AG09319 (cell line): ENCODE measurements at regions not wholly inside any gene's neighbourhood (a gene's known extent, or its start where the extent isn't known, plus 50 kb on each side); places are given as distances from the start of the nearest gene placed in this dataset.
"Not testable (repeated sequence)": the region's sequence is repeated elsewhere in the genome, so short reads cannot be mapped to it uniquely, and the experiment has no call there.

Source experiments
- DNase-seq: peaks from one replicate; pipeline ENCODE4 v3.0.0-alpha.2; 2010; ENCODE audit warnings: low read depth; ENCODE audit errors: extremely low read depth

DNA sequence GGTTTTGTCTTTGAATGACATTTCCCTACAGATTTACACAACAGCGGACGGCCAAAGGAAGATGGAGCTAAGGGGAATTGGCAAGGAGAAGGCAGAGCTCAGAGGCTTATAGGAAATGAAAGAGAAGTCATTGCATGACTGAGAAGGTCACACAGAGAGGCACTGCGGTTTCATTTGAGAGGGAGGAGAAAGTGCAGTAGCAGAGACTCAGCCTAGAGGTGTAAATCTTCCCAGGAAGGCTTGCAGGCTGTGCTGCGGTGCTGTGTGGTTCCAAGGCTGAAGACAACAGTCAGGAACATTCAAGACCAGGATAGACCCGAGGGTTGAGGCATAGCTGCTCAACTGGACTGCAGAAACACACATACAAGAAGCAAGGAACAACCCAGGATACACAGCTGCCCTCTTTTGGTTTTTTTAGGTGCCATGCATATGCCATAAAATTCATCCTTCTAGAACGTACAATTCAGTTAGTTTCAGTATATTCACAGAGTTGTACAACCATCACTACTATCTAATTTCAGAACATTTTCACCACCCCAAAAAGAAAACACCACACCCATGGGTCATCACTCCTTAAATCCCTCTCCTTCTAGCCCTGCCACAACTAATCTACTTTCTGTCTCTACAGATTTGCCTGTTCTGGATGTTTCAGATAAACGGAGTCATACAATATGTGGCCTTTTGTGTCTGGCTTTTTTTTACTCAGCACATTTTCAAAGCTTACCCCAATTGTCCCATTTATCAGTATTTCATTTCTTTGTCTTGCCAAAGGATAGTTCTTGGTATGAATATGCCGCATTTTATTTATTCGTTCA lies 313.5 kb downstream of the ANAPC1 start:
- not testable (repeated sequence) for DNase-seq

DNA sequence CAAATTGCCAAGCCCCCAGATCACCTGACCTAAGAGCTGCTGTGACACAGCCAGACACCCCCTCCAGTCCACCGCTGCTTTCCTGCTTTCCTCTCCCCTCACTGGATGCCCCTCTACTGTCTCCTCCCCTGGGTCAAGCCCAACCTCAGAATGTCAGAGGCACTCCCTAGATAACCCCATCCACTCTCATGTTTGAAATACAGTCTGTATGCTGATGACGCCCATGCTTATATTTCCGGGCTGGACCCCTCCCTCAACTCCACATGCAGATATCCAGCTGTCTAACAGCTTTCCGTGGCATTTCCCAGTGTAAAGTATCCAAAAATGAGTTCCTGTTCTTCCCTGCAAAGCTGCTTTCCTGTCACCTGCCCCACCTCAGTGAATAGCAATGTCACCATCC lies 309.2 kb downstream of the ANAPC1 start:
- not testable (repeated sequence) for DNase-seq

DNA sequence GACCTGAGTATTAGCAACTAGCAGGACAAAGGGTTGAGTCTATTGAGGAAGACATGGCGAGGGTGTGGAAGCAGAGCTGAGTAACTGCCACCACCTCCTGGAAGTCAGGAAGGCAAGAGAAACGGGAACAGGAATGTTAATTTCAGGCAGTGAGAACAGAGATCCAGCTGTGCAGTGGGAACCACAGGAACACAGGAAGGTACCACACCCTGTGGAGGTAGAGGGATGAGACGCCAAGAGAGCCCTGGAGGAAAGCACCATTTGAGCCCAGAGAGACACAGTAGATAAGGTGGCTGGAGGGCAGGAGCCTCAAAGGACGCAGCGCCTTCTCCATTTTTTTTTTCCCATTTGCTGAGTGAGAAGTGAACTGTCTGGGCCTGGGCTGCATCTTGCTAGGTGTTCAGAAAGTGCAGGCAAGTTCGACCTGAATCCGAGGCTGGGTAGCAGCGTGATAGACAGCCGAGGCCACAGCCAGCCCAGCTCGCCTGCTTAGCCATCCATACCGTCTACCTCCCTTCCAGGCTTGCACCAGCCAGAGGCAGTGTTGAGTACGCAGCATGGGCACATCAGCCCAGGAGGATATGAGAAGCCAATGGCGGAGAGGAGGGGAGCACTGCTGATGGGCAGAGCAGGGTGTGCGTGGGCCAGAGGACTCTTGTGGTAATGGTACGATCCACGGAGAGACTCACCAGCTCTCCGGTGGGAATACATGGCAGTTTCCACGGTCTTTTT lies 306.7 kb downstream of the ANAPC1 start:
- DNase-seq, result not testable (repeated sequence)

DNA sequence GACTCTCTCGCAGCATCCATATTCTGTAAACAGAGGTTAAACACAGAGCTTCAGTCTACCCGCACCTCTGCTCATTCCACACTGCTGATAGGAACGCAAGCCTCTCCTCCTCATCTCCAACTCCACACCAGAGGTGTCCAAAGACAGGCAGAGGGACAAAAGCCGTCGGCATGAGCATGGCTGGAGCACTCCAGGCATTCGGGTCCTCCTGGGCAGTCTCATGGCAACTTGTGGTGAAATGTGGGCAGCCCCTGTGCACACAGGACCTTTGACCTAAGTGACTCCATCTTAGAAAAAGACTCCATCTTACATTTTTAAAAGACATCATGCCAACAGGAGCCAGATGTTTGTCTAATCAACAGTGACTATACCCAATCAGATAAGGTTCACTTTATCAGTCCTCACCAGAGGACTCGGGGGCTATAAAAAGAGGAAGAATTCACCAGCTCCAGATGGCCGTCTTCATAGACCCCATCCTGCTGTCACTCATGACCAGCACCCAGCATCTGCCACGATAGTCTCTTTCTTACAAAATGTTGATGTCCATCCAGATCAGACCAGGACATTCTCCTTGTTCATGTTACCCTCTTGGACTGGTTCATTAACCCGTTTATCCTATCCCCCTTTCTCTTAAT lies 304.4 kb downstream of the ANAPC1 start:
- not testable (repeated sequence) for DNase-seq

DNA sequence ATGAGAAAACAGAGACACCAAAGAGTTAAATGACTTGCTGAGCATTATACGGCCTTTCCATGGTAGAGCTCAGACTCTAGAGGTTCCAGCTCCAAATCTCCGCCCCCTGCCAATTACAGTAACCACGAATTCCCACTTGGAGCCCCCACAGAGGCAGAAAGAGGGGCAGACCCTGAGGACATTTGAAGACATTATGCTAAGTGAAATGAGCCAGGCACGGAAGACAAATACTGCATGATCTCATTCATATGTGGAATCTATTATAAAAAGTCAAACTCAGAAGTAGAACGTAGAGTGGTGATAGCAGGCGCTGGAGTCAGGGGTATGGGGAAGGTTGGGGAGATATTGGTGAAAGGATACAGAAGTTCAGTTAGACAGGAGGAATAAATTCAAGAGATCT lies 303.4 kb downstream of the ANAPC1 start:
- not testable (repeated sequence) for DNase-seq

DNA sequence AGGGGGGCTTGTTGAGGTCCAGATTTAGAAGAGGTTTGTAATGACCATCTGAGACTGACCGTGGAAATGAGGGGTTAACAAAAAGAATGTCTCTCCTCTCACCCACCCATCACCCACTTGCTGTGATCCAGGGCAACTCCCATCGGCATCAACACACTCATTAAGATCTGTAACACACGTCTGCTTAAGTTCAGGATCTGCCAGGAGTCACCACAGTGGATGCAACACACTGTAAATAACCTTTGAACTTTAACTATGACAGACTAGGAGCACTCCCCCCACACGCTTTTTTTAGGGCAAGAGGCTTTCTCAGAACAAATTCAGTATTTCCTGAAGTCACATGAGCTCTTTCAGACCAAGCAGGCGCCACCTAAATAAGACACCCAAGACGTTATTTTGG lies 301.9 kb downstream of the ANAPC1 start:
- not testable (repeated sequence) for DNase-seq

DNA sequence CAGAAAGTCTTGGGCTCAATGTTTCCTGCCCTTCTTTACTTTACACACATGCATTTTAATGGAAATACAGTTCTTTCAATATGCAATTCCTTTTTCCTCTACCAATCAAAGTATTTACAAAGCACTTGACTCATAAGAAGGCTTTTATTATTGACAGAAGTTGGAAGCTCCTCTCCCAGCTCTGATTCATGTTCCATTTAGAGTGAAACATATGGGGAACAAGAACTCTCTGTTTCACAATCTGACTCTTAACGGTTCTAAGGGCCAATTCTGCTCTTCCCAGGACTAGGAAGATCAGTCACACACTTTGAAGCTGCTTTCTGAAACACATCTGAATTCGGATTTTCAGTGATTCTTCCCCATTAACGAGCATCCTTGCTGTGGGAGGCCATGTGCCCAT lies 300.5 kb downstream of the ANAPC1 start:
- DNase-seq, result not testable (repeated sequence)

DNA sequence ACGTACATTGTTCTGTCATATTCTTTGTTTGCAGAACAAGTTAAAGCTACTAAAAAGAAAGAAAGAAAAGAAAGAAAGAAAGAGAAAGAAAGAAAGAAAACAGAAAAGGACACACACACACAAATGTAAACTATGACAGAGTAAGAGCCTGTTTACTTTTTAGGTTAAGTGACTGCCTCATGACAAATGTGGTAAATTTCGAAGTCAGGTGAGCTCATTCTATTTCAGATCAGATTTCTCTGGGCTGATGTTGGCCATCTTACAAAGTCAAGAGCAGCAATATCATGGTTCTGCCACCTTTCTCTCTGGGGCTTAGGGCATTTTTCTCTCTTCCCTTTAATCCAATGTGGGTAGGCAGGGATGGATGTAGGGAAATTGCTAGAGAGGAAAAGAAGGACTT lies 299.5 kb downstream of the ANAPC1 start:
- not testable (repeated sequence) for DNase-seq

DNA sequence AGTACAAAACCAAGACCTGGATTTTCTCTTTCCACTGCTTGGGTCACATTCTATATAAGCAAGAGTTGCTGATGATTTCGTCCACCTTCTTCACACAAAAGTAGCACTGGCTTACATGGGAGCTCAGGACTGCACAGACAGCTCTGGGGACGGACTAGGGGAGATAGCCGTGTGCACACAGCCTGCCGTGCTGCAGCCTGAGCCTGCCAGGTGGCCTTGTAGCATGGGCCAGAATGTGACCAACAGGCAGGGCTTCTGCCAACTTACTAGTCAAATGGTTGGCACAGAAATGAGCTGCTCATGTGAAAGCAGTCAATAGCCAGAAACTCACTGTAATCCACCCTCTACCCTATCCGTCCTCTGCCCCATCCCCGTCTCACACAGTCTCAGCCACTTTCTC lies 299.0 kb downstream of the ANAPC1 start:
- DNase-seq, result not testable (repeated sequence)

DNA sequence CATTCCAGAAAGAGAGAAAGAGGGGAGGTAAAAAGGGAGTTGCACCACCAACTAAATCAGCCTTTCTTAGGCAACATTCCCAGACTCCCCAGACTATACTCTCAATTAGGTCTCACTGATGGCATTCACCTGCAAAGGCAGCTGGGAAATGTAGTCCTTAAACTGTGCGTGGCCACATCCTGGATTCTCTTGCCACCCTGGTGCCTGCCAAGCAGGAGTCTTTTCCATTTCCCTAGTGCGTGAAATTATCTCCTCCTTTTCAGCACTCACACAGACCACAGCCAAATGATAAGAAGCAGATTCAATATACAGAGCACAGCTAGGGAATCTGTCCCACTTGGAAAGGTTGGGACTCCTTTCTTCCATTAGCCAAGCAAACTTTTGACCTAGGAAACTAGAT lies 298.0 kb downstream of the ANAPC1 start:
- not testable (repeated sequence) for DNase-seq

DNA sequence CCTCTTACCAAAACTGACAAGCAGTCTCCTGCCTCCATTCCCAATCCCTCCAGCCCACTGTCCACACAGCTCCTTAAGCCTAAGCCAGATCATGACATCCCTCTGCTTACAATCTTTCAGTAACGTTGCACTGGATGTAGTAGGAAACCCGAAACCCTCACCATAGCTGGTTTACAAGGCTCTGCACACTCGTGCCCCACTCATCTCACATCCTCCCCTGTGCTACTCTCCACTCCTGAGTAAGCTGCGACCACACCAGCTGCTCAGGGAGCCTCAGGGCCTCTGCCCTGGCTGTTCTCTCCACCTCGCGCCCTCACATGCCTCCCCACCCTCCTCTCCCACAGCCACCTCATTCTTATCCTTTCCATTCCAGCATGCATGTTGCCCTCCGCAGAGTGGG lies 288.9 kb downstream of the ANAPC1 start:
- not testable (repeated sequence) for DNase-seq

DNA sequence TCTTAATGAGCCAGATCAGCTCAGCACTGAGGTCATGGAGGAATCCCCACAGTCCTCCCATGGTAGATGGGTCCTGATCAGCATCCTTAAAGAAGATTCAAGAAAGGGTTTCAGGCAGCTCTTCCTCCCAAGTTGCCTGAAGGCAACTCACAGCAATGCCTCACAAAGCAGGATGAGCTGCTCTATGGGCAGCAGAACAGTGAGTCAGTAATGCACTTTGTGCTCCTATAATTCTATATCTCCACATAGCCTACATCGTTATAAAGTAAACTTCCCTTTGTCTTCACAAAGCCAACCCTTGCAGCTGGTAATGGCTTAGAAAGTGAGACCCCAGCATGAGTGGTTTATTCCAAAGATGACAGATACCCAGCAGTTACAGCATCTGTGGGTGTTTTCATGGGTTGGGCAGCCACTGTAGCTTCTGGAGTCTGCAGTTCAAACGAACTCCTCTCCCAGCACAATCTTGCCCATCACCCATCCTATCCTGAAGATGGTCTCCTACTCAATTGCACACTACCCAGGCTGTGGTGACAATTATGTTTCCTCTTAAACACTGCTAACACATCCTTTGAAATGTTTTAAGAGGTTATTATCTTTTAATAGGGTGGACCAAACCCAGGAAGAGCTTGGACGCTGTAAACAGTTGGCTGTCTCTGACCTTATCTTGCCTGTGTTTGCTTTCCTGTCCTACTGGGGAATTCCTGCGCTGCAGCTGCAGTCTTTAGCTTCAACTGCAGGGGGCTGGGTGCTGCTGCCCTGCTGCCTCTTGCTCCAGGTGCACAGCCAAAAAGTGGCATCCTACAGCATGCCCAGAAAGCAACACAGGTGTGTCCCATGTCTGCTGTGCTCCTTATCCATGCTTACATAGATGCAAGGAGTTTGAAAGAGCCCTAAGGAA lies 286.9 kb downstream of the ANAPC1 start:
- DNase-seq, result not testable (repeated sequence)

DNA sequence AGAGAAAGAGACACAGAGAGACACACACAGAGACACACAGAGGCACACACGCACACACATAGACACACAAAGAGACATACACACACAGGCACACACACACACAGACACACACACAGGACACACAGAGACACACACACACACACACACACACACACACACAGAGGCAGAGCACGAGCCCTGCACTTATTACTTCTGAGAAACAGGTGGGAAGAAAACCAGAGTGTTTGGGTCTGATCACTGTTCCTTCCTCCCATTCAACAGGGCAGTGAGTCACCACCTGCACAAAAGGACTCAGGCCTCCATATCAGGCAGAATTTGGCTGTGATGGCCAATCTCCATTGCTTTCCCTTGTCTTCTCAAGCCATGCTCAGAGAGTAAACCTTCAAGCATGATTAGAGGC lies 285.0 kb downstream of the ANAPC1 start:
- DNase-seq, result not testable (repeated sequence)

DNA sequence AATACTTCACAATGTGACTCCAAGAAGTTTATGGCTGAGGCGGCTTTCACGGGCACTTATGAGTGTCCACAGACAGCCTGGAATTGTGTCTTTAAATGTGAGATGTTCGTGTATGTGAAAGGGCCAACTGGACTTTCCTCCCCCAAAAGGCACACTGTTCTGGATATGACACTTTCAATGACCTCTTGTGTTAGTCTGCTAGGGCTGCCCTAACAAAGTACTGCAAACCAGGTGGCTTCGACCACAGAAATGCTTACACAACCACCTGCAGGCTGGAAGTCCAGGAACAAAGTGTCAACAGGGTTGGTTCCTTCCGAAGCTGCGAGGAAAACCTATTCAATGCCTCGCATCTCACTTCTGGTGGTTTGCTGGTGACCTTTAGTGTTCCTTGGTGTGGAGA lies 281.7 kb downstream of the ANAPC1 start:
- not testable (repeated sequence) for DNase-seq

DNA sequence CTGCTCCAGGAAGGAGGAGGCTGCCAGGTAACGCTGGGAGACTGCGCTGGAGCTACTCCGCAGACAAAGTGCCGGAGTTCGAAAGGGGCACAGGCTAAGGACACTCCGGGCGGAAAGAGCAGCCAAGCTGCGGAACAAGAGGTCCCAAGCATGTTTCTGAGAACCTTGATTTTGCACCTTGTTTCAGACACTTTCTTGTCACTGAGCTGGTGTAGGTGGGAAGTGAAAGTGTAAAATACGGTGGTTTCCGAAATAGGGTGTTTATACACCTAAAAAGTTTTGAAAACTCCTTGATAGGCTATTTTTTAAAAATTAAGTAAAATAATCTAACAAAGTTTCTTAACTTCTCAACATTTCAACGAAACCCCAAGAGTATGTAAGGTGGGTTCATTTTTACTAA lies 278.2 kb downstream of the ANAPC1 start:
- not testable (repeated sequence) for DNase-seq

DNA sequence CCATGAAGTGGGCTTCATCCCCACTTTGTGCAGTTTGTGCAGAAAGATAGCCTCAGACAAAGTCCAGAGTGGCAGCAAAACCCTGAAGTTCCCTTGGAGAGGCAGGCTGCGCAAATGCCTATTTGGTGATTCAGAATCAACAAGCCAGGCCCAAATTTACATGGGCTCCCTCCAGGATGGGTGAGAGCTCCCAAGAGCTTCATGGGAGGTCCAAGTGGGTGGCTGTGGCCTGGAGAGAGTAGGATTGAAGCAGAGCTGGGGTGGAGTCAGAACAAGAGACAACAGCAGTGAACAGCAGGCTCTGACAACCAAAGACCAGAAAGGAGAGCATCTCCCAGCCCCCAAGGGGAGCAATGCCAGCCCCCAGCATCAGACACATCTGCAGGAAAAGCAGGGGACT lies 277.4 kb downstream of the ANAPC1 start:
- DNase-seq, result not testable (repeated sequence)

DNA sequence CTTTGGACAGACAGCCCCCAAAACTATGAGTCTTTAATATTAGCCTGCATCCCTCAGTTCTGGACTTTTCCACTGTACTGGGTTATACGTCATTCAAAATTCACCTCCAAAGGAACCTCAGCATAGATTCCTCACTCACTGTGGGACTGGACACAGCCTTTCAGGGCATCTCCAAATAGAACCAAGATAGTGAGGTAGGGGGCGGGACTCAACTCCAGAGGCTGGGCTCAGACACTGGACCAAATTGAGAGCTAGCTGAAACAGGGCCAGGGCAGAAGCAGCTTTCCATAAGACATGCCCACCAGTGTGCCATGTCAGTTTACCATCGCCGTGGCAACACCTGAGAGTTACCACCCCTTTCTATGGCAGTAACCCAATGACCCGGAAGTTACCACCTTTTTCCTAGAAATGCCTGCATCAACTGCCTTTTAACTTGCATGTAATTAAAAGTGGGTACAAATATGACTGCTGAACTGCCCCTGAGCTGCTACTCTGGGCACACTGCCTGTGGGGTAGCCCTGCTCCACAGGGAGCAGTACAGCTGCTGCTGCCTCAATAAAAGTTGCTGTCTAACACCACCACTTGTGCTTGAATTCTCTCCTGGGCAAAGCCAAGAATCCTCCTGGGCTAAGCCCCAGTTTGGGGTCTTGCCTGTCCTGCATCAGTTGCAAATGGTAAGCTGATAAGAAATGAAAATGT lies 274.7 kb downstream of the ANAPC1 start:
- DNase-seq, result not testable (repeated sequence)

DNA sequence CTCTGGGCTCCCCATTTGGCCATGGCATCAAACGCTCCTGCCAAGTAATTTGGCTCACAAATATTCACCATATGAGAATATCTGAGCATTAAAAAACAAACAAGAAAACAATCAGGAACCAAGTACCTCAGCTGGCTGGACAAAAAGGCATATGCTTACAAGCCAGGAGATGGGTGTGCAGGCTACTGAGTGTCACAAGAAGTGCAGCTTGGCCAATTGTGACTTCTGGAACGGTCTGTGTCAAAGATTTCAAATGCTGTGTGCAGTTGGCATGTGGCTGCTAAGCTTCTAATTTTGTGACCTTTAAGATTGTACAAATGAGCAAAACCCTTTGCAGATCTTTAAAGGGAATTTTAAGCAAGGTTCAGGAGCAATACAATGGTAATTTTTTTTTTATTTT lies 274.0 kb downstream of the ANAPC1 start:
- DNase-seq, result not testable (repeated sequence)
